ENCODE measurements at regions not wholly inside any gene's neighbourhood (a gene's known extent, or its start where the extent isn't known, plus 50 kb on each side); places are given as distances from the start of the nearest gene placed in this dataset.

DNA sequence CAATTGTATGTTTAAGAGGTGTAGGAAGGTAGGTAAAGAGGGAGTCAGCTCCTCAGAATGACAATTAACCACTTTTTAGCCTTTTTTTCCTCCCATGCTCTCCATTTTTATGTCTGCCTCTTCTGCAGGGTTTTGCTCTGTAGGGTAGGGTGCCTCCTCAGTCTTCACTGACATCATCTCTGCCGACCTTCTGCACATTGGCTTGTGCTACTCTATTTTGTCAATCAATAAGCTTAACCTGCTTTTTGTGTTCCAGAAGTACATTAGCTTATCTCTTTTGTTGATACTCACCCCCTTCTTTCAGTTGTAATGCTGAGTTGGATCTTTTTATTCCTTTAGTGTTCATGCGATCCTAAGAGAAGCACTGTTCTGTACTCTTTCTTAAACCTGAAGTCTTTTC, 323.2 kb downstream of the RDH14 start:
- TF ChIP-seq, protein P1, sequence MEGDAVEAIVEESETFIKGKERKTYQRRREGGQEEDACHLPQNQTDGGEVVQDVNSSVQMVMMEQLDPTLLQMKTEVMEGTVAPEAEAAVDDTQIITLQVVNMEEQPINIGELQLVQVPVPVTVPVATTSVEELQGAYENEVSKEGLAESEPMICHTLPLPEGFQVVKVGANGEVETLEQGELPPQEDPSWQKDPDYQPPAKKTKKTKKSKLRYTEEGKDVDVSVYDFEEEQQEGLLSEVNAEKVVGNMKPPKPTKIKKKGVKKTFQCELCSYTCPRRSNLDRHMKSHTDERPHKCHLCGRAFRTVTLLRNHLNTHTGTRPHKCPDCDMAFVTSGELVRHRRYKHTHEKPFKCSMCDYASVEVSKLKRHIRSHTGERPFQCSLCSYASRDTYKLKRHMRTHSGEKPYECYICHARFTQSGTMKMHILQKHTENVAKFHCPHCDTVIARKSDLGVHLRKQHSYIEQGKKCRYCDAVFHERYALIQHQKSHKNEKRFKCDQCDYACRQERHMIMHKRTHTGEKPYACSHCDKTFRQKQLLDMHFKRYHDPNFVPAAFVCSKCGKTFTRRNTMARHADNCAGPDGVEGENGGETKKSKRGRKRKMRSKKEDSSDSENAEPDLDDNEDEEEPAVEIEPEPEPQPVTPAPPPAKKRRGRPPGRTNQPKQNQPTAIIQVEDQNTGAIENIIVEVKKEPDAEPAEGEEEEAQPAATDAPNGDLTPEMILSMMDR (IDR thresholded peaks at IDR 0.05), result no peak
- TF ChIP-seq POLR2A (IDR thresholded peaks at IDR 0.05) (no peak), POLR2AphosphoS5 (IDR thresholded peaks at IDR 0.05) (no peak)

Data from suprapubic skin (tissue), 4 donors.